ENCODE measurements at regions not wholly inside any gene's neighbourhood (a gene's known extent, or its start where the extent isn't known, plus 50 kb on each side); places are given as distances from the start of the nearest gene placed in this dataset.

DNA sequence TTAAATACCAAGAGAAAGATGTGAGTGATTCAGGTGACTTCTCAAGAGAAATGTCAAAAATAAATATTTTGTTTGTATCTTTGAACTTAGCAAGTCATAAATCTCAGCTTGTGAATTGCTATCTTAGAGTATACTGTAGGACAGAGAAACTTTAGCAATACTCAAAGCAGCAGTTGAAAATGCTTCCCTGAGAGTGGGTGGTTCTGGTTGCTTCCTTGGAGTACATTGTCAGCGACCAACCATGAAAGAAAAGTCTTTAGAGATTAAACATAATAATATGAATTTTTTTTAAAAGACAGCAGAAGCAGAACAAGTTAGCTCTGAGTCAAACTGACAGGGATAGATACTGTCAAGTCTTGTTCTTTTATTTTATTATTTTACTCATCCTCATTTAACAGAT is 86.8 kb upstream of the OSBPL8 start:
- Mint-ChIP-seq H3K9me3 (ENCODE audit: low read depth) (no peaks in the 10 kb centered on the region), H3K4me1 (ENCODE audit: low read depth) (no peaks in the 10 kb centered on the region), H3K36me3 (ENCODE audit: insufficient read depth) (no peaks in the 10 kb centered on the region), H3K27me3 (no peaks in the 10 kb centered on the region), H3K4me3 (ENCODE audit: low read depth) (no peak overlapping the region), H3K27ac (no peak overlapping the region)
- TF ChIP-seq, protein P1, sequence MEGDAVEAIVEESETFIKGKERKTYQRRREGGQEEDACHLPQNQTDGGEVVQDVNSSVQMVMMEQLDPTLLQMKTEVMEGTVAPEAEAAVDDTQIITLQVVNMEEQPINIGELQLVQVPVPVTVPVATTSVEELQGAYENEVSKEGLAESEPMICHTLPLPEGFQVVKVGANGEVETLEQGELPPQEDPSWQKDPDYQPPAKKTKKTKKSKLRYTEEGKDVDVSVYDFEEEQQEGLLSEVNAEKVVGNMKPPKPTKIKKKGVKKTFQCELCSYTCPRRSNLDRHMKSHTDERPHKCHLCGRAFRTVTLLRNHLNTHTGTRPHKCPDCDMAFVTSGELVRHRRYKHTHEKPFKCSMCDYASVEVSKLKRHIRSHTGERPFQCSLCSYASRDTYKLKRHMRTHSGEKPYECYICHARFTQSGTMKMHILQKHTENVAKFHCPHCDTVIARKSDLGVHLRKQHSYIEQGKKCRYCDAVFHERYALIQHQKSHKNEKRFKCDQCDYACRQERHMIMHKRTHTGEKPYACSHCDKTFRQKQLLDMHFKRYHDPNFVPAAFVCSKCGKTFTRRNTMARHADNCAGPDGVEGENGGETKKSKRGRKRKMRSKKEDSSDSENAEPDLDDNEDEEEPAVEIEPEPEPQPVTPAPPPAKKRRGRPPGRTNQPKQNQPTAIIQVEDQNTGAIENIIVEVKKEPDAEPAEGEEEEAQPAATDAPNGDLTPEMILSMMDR (IDR thresholded peaks at IDR 0.05; ENCODE audit: unreplicated experiment): no peak
- DNase-seq (ENCODE audit: low spot score, unreplicated experiment): no peak

DNA sequence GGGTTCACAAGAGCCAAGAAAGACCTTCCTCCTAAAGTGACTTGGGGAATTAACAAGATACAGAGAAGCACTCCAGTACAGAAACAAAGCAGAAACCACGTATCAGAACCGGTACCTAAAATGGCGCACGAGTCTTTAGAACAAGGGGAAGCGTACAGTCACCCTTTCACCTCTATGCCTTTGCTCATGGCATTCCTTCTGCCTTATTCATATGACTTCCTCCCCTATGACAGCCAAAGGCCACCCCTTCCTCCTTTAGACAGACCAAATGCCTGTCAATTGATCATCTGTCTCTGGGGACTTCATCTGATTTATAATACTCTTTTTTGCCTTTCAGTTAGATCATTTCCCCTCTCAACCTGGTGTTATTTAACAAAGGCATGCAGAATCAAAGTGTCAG is 89.5 kb upstream of the OSBPL8 start:
- H3K4me3 Mint-ChIP-seq (ENCODE audit: low read depth): no peak overlapping the region
- H3K9me3 Mint-ChIP-seq (ENCODE audit: low read depth): no peaks in the 10 kb centered on the region
- no peaks in the 10 kb centered on the region for H3K4me1 Mint-ChIP-seq (ENCODE audit: low read depth)
- H3K27ac Mint-ChIP-seq: no peak overlapping the region
- H3K27me3 Mint-ChIP-seq: no peaks in the 10 kb centered on the region
- TF ChIP-seq, protein P1 (IDR thresholded peaks at IDR 0.05; ENCODE audit: unreplicated experiment): no peak
- no peaks in the 10 kb centered on the region for H3K36me3 Mint-ChIP-seq (ENCODE audit: insufficient read depth)
- no peak for DNase-seq (ENCODE audit: low spot score, unreplicated experiment)

DNA sequence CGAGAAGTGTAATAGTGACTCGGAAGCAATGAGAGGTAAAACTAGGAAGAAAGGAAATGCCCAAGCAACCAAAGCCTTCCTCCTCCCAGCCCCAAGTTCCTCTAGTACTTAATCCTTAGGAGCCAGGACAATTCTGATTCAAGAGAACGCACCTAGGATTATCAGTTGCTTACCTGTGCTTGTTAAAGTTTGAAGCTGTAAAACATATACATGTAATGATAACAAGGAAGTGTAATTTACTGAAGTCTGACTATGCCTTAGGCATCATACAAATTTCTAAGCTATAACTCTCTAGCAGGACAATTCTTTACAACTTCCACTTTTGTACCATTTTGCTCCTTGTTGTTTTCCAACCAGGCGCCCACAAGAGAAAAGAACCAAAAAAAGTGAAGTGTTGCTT is 92.8 kb upstream of the OSBPL8 start:
- TF ChIP-seq, protein P1 (IDR thresholded peaks at IDR 0.05; ENCODE audit: unreplicated experiment): no peak
- no peak for DNase-seq (ENCODE audit: low spot score, unreplicated experiment)
- Mint-ChIP-seq H3K36me3 (ENCODE audit: insufficient read depth) (peaks cover 1% of the 10 kb centered on the region), H3K9me3 (ENCODE audit: low read depth) (no peaks in the 10 kb centered on the region), H3K27ac (no peak overlapping the region), H3K27me3 (no peaks in the 10 kb centered on the region), H3K4me3 (ENCODE audit: low read depth) (no peak overlapping the region), H3K4me1 (ENCODE audit: low read depth) (no peaks in the 10 kb centered on the region)

DNA sequence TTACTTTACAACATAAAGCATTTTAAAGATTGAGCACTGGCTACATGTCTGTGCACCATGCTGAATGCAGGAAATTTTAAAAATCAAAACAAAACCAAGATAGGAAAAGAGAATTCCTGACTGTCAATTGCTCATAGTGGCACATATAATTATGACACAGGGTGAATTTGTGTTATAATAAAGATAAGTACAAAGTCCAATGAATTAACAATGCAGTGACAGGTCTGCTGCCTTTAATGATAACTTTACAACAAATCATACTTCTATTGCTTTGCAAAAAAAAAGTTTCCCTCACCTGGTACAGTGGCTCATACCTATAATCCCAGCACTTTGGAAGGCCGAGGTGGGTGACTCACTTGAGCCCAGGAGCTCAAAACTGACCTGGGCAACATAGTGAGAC is 93.8 kb upstream of the OSBPL8 start:
- Mint-ChIP-seq H3K27ac (no peak overlapping the region), H3K27me3 (no peaks in the 10 kb centered on the region), H3K36me3 (ENCODE audit: insufficient read depth) (peaks cover 1% of the 10 kb centered on the region), H3K4me1 (ENCODE audit: low read depth) (no peaks in the 10 kb centered on the region), H3K9me3 (ENCODE audit: low read depth) (peaks cover 4% of the 10 kb centered on the region), H3K4me3 (ENCODE audit: low read depth) (no peak overlapping the region)
- no peak for DNase-seq (ENCODE audit: low spot score, unreplicated experiment)
- TF ChIP-seq, protein P1 (IDR thresholded peaks at IDR 0.05; ENCODE audit: unreplicated experiment): no peak

DNA sequence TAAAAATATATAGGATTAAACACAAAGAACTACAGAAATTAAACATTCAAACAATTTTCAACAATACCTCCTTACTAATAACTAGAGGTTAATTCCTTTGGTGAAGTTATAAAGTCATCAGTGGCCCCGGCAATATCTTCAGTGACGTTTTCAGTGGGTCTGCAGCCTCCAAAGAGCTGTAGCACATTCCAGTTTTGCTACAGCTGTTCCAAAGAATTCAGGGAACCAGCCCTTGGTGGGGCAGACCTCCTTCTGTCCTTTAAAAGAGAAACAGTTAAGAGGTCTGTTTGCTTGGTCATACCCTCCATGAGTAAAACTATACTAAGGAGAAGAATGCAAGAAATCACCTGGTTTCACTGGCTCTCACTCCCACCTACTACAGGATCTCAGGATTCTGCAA is 99.2 kb upstream of the ZDHHC17 start:
- Mint-ChIP-seq H3K4me3 (ENCODE audit: low read depth) (no peak overlapping the region), H3K9me3 (ENCODE audit: low read depth) (peaks cover 3% of the 10 kb centered on the region), H3K27ac (no peak overlapping the region), H3K4me1 (ENCODE audit: low read depth) (peaks cover 5% of the 10 kb centered on the region), H3K27me3 (peaks cover 4% of the 10 kb centered on the region), H3K36me3 (ENCODE audit: insufficient read depth) (no peaks in the 10 kb centered on the region)
- TF ChIP-seq, protein P1 (IDR thresholded peaks at IDR 0.05; ENCODE audit: unreplicated experiment): no peak
- DNase-seq (ENCODE audit: low spot score, unreplicated experiment): no peak
